ENCODE measurements at regions not wholly inside any gene's neighbourhood (a gene's known extent, or its start where the extent isn't known, plus 50 kb on each side); places are given as distances from the start of the nearest gene placed in this dataset.

- DNase-seq = no peak
Observed at GRCh38 chr6:113488812-113489685, 368.1 kb upstream of the MARCKS start.

- DNase-seq = no peak
Observed at GRCh38 chr6:113489952-113490746, 367.0 kb upstream of the MARCKS start.

GRCh38 chr6:113491376-113491775, 365.8 kb upstream of the MARCKS start:
- DNase-seq = no peak

- DNase-seq = no peak
Observed at GRCh38 chr6:113493991-113494390, 363.2 kb upstream of the MARCKS start.

GRCh38 chr6:113495521-113495920, 361.6 kb upstream of the MARCKS start:
- DNase-seq = no peak

GRCh38 chr6:113496166-113496565, 361.0 kb upstream of the MARCKS start:
- DNase-seq = no peak

GRCh38 chr6:113500221-113500620, 356.9 kb upstream of the MARCKS start:
- DNase-seq = no peak

GRCh38 chr6:113505084-113505699, 352.0 kb upstream of the MARCKS start:
- no peak for DNase-seq

GRCh38 chr6:113508249-113508648, 348.9 kb upstream of the MARCKS start:
- DNase-seq = no peak

- no peak for DNase-seq
Observed at GRCh38 chr6:113511100-113511499, 346.0 kb upstream of the MARCKS start.

GRCh38 chr6:113512576-113512975, 344.6 kb upstream of the MARCKS start:
- no peak for DNase-seq

- DNase-seq = no peak
Observed at GRCh38 chr6:113513086-113513485, 344.1 kb upstream of the MARCKS start.

- no peak for DNase-seq
Observed at GRCh38 chr6:113522376-113522775, 334.8 kb upstream of the MARCKS start.

- DNase-seq = no peak
Observed at GRCh38 chr6:113524826-113525225, 332.3 kb upstream of the MARCKS start.

- no peak for DNase-seq
Observed at GRCh38 chr6:113526553-113526952, 330.6 kb upstream of the MARCKS start.

GRCh38 chr6:113526995-113527394, 330.1 kb upstream of the MARCKS start:
- DNase-seq = no peak

GRCh38 chr6:113528111-113528510, 329.0 kb upstream of the MARCKS start:
- DNase-seq = no peak

GRCh38 chr6:113529196-113529595, 327.9 kb upstream of the MARCKS start:
- no peak for DNase-seq

- no peak for DNase-seq
Observed at GRCh38 chr6:113529879-113530278, 327.3 kb upstream of the MARCKS start.

GRCh38 chr6:113530769-113531168, 326.4 kb upstream of the MARCKS start:
- no peak for DNase-seq

- no peak for DNase-seq
Observed at GRCh38 chr6:113539202-113539601, 317.9 kb upstream of the MARCKS start.

GRCh38 chr6:113539623-113540022, 317.5 kb upstream of the MARCKS start:
- DNase-seq = no peak

- DNase-seq = no peak
Observed at GRCh38 chr6:113540466-113540865, 316.7 kb upstream of the MARCKS start.

- DNase-seq = no peak
Observed at GRCh38 chr6:113551168-113551567, 306.0 kb upstream of the MARCKS start.
